ENCODE measurements at regions not wholly inside any gene's neighbourhood (a gene's known extent, or its start where the extent isn't known, plus 50 kb on each side); places are given as distances from the start of the nearest gene placed in this dataset.

DNA sequence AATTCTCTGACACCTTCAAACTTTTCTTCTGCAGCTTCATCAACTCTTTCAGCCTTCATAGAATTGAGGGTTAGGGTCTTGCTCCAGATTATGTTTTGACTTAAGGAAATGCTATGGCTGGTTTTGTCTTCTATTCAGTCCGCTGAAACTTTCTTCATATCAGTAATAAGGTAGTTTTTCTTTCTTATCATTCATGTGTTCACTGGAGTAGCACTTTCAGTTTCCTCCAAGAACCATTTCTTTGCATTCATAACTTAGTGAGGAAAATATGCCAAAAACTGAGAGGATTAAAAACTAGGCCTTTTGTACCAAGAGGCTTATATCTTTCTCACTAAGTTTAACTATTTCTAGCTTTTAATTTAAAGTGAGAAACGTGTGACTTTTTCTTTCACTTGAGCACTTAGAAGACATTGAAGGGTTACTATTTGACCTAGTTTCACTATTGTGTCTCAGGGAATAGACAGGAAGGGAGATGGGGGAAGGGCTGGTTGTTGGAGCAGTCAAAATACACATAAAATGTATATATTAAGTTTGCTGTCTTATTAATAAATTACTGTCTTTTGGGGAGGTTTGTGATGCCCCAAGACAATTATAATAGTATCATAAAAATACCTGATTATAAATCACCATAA is 1110.1 kb downstream of the TBL1XR1 start:
- no peak for TF ChIP-seq POLR2A (IDR thresholded peaks at IDR 0.05; ENCODE audit: low read length)
- no peak for TF ChIP-seq GATA1 (IDR thresholded peaks at IDR 0.05; ENCODE audit: low read depth, low read length)

All from erythroblast (primary cell).